Type B pancreatic cell (in vitro differentiated cells): ENCODE measurements at regions not wholly inside any gene's neighbourhood (a gene's known extent, or its start where the extent isn't known, plus 50 kb on each side); places are given as distances from the start of the nearest gene placed in this dataset.
A peak's percentile ranks its signal among the peaks of the same experiment; 100 is the strongest.

Experiments
- DNase-seq: peaks from one replicate; pipeline ENCODE4 v3.0.0; 2021; ENCODE audit warnings: mixed read lengths; ENCODE audit not compliant: unreplicated experiment; ENCODE audit errors: extremely low spot score
- H3K27ac Mint-ChIP-seq: 2 replicates; pipeline ENCODE4 v1.8.0; 2021; ENCODE audit warnings: mild to moderate bottlenecking, mixed read lengths
- H3K27me3 Mint-ChIP-seq: 2 replicates; pipeline ENCODE4 v1.8.0; 2021; ENCODE audit warnings: mixed read lengths
- H3K36me3 Mint-ChIP-seq: 2 replicates; pipeline ENCODE4 v1.8.0; 2021; ENCODE audit warnings: mixed read lengths
- H3K4me1 Mint-ChIP-seq: one replicate; pipeline ENCODE4 v1.8.0; 2021; ENCODE audit warnings: mixed read lengths; ENCODE audit not compliant: unreplicated experiment
- H3K4me3 Mint-ChIP-seq: 2 replicates; pipeline ENCODE4 v1.8.0; 2021; ENCODE audit warnings: mild to moderate bottlenecking, mixed read lengths
- H3K9me3 Mint-ChIP-seq: 2 replicates; pipeline ENCODE4 v1.8.0; 2021; ENCODE audit warnings: mixed read lengths
- TF ChIP-seq, protein P1 (sequence below): fragments of 200-600 bp; sonication (generic); conservative IDR thresholded peaks from 2 replicates; pipeline ENCODE4 v1.5.0; 2021; ENCODE audit warnings: antibody characterized with exemption, mild to moderate bottlenecking

GRCh38 chr11:123308077-123308476 is 113.0 kb upstream of the CLMP start:
- Mint-ChIP-seq H3K27me3 (peaks cover 26% of the 10 kb centered on the region), H3K9me3 (no peaks in the 10 kb centered on the region), H3K4me3 (no peak overlapping the region), H3K36me3 (no peaks in the 10 kb centered on the region), H3K4me1 (peaks cover under 1% of the 10 kb centered on the region), H3K27ac (no peak overlapping the region)
- TF ChIP-seq, protein P1, sequence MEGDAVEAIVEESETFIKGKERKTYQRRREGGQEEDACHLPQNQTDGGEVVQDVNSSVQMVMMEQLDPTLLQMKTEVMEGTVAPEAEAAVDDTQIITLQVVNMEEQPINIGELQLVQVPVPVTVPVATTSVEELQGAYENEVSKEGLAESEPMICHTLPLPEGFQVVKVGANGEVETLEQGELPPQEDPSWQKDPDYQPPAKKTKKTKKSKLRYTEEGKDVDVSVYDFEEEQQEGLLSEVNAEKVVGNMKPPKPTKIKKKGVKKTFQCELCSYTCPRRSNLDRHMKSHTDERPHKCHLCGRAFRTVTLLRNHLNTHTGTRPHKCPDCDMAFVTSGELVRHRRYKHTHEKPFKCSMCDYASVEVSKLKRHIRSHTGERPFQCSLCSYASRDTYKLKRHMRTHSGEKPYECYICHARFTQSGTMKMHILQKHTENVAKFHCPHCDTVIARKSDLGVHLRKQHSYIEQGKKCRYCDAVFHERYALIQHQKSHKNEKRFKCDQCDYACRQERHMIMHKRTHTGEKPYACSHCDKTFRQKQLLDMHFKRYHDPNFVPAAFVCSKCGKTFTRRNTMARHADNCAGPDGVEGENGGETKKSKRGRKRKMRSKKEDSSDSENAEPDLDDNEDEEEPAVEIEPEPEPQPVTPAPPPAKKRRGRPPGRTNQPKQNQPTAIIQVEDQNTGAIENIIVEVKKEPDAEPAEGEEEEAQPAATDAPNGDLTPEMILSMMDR = no peak
- no peak for DNase-seq

- TF ChIP-seq, protein P1 = no peak
- H3K27ac Mint-ChIP-seq = no peak overlapping the region
Measured at GRCh38 chr11:123307276-123307675, 112.2 kb upstream of the CLMP start.

DNA sequence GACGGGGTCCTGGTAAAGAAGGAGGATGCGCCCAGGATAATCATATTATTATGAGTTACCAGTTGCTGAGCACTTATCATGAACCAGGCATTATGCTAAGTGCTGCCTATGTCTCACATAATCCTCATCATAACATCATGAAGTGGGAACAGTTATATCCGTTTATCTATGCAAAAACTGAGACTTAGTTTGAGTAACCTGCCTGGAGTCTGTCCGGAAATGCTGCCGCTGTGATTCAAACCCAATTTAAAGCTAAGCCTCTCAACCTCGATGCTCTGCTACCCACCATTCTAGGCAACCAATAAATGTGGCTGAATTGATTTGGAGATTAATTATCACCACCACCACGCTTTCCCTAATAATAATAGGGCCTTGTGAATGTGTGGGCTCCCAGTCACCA is 111.5 kb upstream of the CLMP start:
- H3K27ac Mint-ChIP-seq = no peak overlapping the region
- peaks cover 11% of the 10 kb centered on the region for H3K4me1 Mint-ChIP-seq
- TF ChIP-seq, protein P1 = no peak
- H3K27me3 Mint-ChIP-seq = peaks cover 37% of the 10 kb centered on the region
- no peaks in the 10 kb centered on the region for H3K36me3 Mint-ChIP-seq
- H3K4me3 Mint-ChIP-seq = no peak overlapping the region
- H3K9me3 Mint-ChIP-seq = no peaks in the 10 kb centered on the region
- no peak for DNase-seq

More at GRCh38 chr11:123307276-123307675, 112.2 kb upstream of the CLMP start:
- Mint-ChIP-seq H3K9me3 (no peaks in the 10 kb centered on the region), H3K4me1 (peaks cover 6% of the 10 kb centered on the region), H3K27me3 (peaks cover 32% of the 10 kb centered on the region), H3K4me3 (no peak overlapping the region), H3K36me3 (no peaks in the 10 kb centered on the region)
- DNase-seq = no peak

GRCh38 chr11:123305601-123306375 is 110.7 kb upstream of the CLMP start:
- Mint-ChIP-seq H3K9me3 (no peaks in the 10 kb centered on the region), H3K27ac (no peak overlapping the region), H3K36me3 (no peaks in the 10 kb centered on the region), H3K4me1 (peaks cover 11% of the 10 kb centered on the region), H3K4me3 (no peak overlapping the region), H3K27me3 (peaks cover 44% of the 10 kb centered on the region)
- no peak for DNase-seq
- TF ChIP-seq, protein P1 = no peak

- Mint-ChIP-seq H3K36me3 (no peaks in the 10 kb centered on the region), H3K4me1 (peaks cover 11% of the 10 kb centered on the region), H3K9me3 (no peaks in the 10 kb centered on the region), H3K27ac (no peak overlapping the region), H3K27me3 (peaks cover 49% of the 10 kb centered on the region), H3K4me3 (no peak overlapping the region)
- TF ChIP-seq, protein P1 = peak; percentile 30
- DNase-seq = no peak
Measured at GRCh38 chr11:123304828-123305466, 109.9 kb upstream of the CLMP start.
